Liver (tissue), 8 donors: ENCODE measurements at regions not wholly inside any gene's neighbourhood (a gene's known extent, or its start where the extent isn't known, plus 50 kb on each side); places are given as distances from the start of the nearest gene placed in this dataset.

Experiments used
- DNase-seq: peaks from one replicate; pipeline ENCODE4 v3.0.0-alpha.2; 2017; ENCODE audit warnings: low spot score
- H3K27ac ChIP-seq, 2 donors: one replicate each; pipeline ENCODE4 v1.7.0; 2013; ENCODE audit warnings: inconsistent platforms in 2 of 2, low read length in 2 of 2, control low read depth in 1 of 2, low read depth in 1 of 2, mild to moderate bottlenecking in 1 of 2
- H3K27me3 ChIP-seq, 4 donors: one replicate each; pipeline versions ENCODE4 v1.6.1 to v1.7.0; 2013; ENCODE audit warnings: low read length in 3 of 4, inconsistent platforms in 1 of 4, mild to moderate bottlenecking in 1 of 4, moderate library complexity in 1 of 4; ENCODE audit not compliant: control insufficient read depth in 4 of 4, insufficient read depth in 4 of 4
- H3K36me3 ChIP-seq, 4 donors: one replicate each; pipeline versions ENCODE4 v1.6.1 to v1.7.0; 2013; ENCODE audit warnings: low read length in 3 of 4, mild to moderate bottlenecking in 3 of 4, low read depth in 1 of 4, moderate library complexity in 1 of 4; ENCODE audit not compliant: control insufficient read depth in 4 of 4, insufficient read depth in 3 of 4
- H3K4me1 ChIP-seq, 4 donors: one replicate each; pipeline versions ENCODE4 v1.6.1 to v1.7.0; 2013; ENCODE audit warnings: low read length in 3 of 4, mild to moderate bottlenecking in 3 of 4, moderate library complexity in 1 of 4; ENCODE audit not compliant: control insufficient read depth in 4 of 4, insufficient read depth in 4 of 4
- H3K4me3 ChIP-seq, 3 donors: one replicate each; pipeline versions ENCODE4 v1.6.1 to v1.7.0; 2013; ENCODE audit warnings: low read length in 3 of 3, control low read depth in 1 of 3, low read depth in 1 of 3, mild to moderate bottlenecking in 1 of 3
- H3K9ac ChIP-seq, 2 donors: one replicate each; pipeline ENCODE4 v1.7.0; 2013; ENCODE audit warnings: low read length in 2 of 2, mild to moderate bottlenecking in 2 of 2, moderate library complexity in 2 of 2, control low read depth in 1 of 2, low read depth in 1 of 2
- H3K9me3 ChIP-seq, 4 donors: one replicate each; pipeline versions ENCODE4 v1.6.1 to v1.7.0; 2013; ENCODE audit warnings: low read length in 3 of 4; ENCODE audit not compliant: control insufficient read depth in 4 of 4
- ATF3 ChIP-seq: IDR thresholded peaks from 2 replicates; pipeline ENCODE4 v1.6.1; 2016; ENCODE audit warnings: antibody characterized with exemption
- CTCF ChIP-seq: fragments of 150-350 bp; IDR thresholded peaks from 2 replicates; pipeline ENCODE4 v1.5.1; 2017; ENCODE audit warnings: improper control_type of control experiment, low read depth, low read length; ENCODE audit not compliant: missing input control
- EGR1 ChIP-seq, 2 donors: IDR thresholded peaks; 2 replicates each; pipeline ENCODE4 v1.6.1; 2016 to 2018; ENCODE audit warnings: antibody characterized with exemption in 2 of 2, low read depth in 2 of 2
- FOXA1 ChIP-seq: IDR thresholded peaks from 2 replicates; pipeline ENCODE4 v1.6.1; 2016; ENCODE audit warnings: antibody characterized with exemption
- FOXA2 ChIP-seq: IDR thresholded peaks from 2 replicates; pipeline ENCODE4 v1.6.1; 2016; ENCODE audit warnings: antibody characterized with exemption
- HNF4A ChIP-seq, 2 donors: conservative IDR thresholded peaks; 2 replicates each; pipeline ENCODE4 v1.6.1; 2016; ENCODE audit warnings: antibody characterized with exemption in 2 of 2, mild to moderate bottlenecking in 2 of 2
- JUND ChIP-seq, 2 donors: IDR thresholded peaks; 2 replicates each; pipeline ENCODE4 v1.6.1; 2016; ENCODE audit warnings: antibody characterized with exemption in 2 of 2
- MAX ChIP-seq: IDR thresholded peaks from 2 replicates; pipeline ENCODE4 v1.6.1; 2016; ENCODE audit warnings: antibody characterized with exemption
- NR2F2 ChIP-seq: IDR thresholded peaks from 2 replicates; pipeline ENCODE4 v1.6.1; 2016; ENCODE audit warnings: antibody characterized with exemption
- RAD21 ChIP-seq, 2 donors: IDR thresholded peaks; 2 replicates each; pipeline ENCODE4 v1.6.1; 2016; ENCODE audit warnings: antibody characterized with exemption in 2 of 2, mild to moderate bottlenecking in 2 of 2
- SP1 ChIP-seq: IDR thresholded peaks from 2 replicates; pipeline ENCODE4 v1.6.1; 2018; ENCODE audit warnings: antibody characterized with exemption, mild to moderate bottlenecking
- YY1 ChIP-seq: IDR thresholded peaks from 2 replicates; pipeline ENCODE4 v1.6.1; 2016; ENCODE audit warnings: antibody characterized with exemption, mild to moderate bottlenecking
- ZBTB33 ChIP-seq: IDR thresholded peaks from 2 replicates; pipeline ENCODE4 v1.6.1; 2016; ENCODE audit warnings: antibody characterized with exemption
- WGBS: extraction: QIAGEN DNeasy Blood & Tissue Kit; methylation state at CpG from one replicate; pipeline ENCODE4 v1.1.7; 2013; 5-methylcytosine and 5-hydroxymethylcytosine counted together
- donor health status: healthy.
- donor health status: healthy.
- donor health status: healthy.
- donor health status: healthy.
- donor health status: healthy.

- no peak for TF ChIP-seq ZBTB33
- TF ChIP-seq FOXA2 = no peak
- TF ChIP-seq MAX = no peak
- no peak for TF ChIP-seq HNF4A (conservative IDR thresholded peaks at IDR 0.05)
- TF ChIP-seq YY1 = no peak
Measured at GRCh38 chr17:14446825-14447224, 145.9 kb downstream of the HS3ST3B1 start (continued).

- TF ChIP-seq FOXA2 = no peak
- TF ChIP-seq MAX = no peak
- no peak for TF ChIP-seq HNF4A (conservative IDR thresholded peaks at IDR 0.05)
- no peak for TF ChIP-seq EGR1 (IDR thresholded peaks at IDR 0.05; ENCODE audit: low read depth in 2 of 2)
- TF ChIP-seq SP1 = no peak
- Histone ChIP-seq H3K27ac (no peak overlapping the region), H3K36me3 (no peaks in the 10 kb centered on the region), H3K4me1 (no peaks in the 10 kb centered on the region), H3K4me3 (no peak overlapping the region), H3K9me3 (no peaks in the 10 kb centered on the region), H3K9ac (no peak overlapping the region), H3K27me3 (no peaks in the 10 kb centered on the region)
- 97% methylated on average over 3 of the region's 3 CpGs for WGBS
- DNase-seq = no peak
Measured at GRCh38 chr17:14444915-14445314, 144.0 kb downstream of the HS3ST3B1 start.

GRCh38 chr17:14442798-14443528 lies 142.1 kb downstream of the HS3ST3B1 start:
- H3K9me3 ChIP-seq = no peaks in the 10 kb centered on the region
- no peak for DNase-seq
- H3K27me3 ChIP-seq = no peaks in the 10 kb centered on the region
- no peak for TF ChIP-seq CTCF
- no peak for TF ChIP-seq NR2F2
- no peak for TF ChIP-seq YY1
- TF ChIP-seq RAD21 (IDR thresholded peaks at IDR 0.05) = no peak
- no peak overlapping the region for H3K9ac ChIP-seq
- no peaks in the 10 kb centered on the region for H3K36me3 ChIP-seq
- no peaks in the 10 kb centered on the region for H3K4me1 ChIP-seq
- WGBS = 74% methylated on average over 4 of the region's 4 CpGs
- H3K27ac ChIP-seq = no peak overlapping the region
- H3K4me3 ChIP-seq = no peak overlapping the region

GRCh38 chr17:14437176-14437575 lies 136.3 kb downstream of the HS3ST3B1 start:
- no peak overlapping the region for H3K4me3 ChIP-seq
- no peaks in the 10 kb centered on the region for H3K36me3 ChIP-seq
- H3K27me3 ChIP-seq = no peaks in the 10 kb centered on the region
- H3K4me1 ChIP-seq = no peaks in the 10 kb centered on the region
- no peaks in the 10 kb centered on the region for H3K9me3 ChIP-seq
- H3K27ac ChIP-seq = no peak overlapping the region
- no peak overlapping the region for H3K9ac ChIP-seq
- no peak for DNase-seq
- WGBS = 92% methylated on average over 4 of the region's 4 CpGs
- TF ChIP-seq CTCF (no peak), ATF3 (no peak), JUND (IDR thresholded peaks at IDR 0.05) (no peak), FOXA1 (no peak), HNF4A (conservative IDR thresholded peaks at IDR 0.05) (no peak)
